ENCODE measurements at regions not wholly inside any gene's neighbourhood (a gene's known extent, or its start where the extent isn't known, plus 50 kb on each side); places are given as distances from the start of the nearest gene placed in this dataset.

GRCh38 chr20:39523405-39523804 is 561.3 kb downstream of the DHX35 start:
- FAIRE-seq: no peak

- no peak for FAIRE-seq
Observed at GRCh38 chr20:39518654-39519053, 556.5 kb downstream of the DHX35 start.

- FAIRE-seq: no peak
Observed at GRCh38 chr20:39516964-39517363, 554.8 kb downstream of the DHX35 start.

- no peak for FAIRE-seq
Observed at GRCh38 chr20:39504710-39505094, 542.6 kb downstream of the DHX35 start.

- FAIRE-seq: no peak
Observed at GRCh38 chr20:39503902-39504709, 542.0 kb downstream of the DHX35 start.

- FAIRE-seq: no peak
Observed at GRCh38 chr20:39492223-39492797, 530.2 kb downstream of the DHX35 start.

GRCh38 chr20:39491711-39492110 is 529.6 kb downstream of the DHX35 start:
- FAIRE-seq: no peak

GRCh38 chr20:39489986-39490560 is 527.9 kb downstream of the DHX35 start:
- FAIRE-seq: no peak

- FAIRE-seq: no peak
Observed at GRCh38 chr20:39480276-39481043, 518.3 kb downstream of the DHX35 start.

GRCh38 chr20:39479196-39479810 is 517.2 kb downstream of the DHX35 start:
- no peak for FAIRE-seq

- FAIRE-seq: no peak
Observed at GRCh38 chr20:39474879-39475278, 512.7 kb downstream of the DHX35 start.

- FAIRE-seq: no peak
Observed at GRCh38 chr20:39473536-39473935, 511.4 kb downstream of the DHX35 start.

- FAIRE-seq: no peak
Observed at GRCh38 chr20:39468703-39469102, 506.6 kb downstream of the DHX35 start.

GRCh38 chr20:39464238-39464637 is 502.1 kb downstream of the DHX35 start:
- FAIRE-seq: no peak

- no peak for FAIRE-seq
Observed at GRCh38 chr20:39462416-39462945, 500.3 kb downstream of the DHX35 start.

- no peak for FAIRE-seq
Observed at GRCh38 chr20:39458452-39458851, 496.3 kb downstream of the DHX35 start.

GRCh38 chr20:39453890-39454289 is 491.7 kb downstream of the DHX35 start:
- FAIRE-seq: no peak

GRCh38 chr20:39452583-39453340 is 490.6 kb downstream of the DHX35 start:
- FAIRE-seq: no peak

- FAIRE-seq: no peak
Observed at GRCh38 chr20:39451386-39451785, 489.2 kb downstream of the DHX35 start.

GRCh38 chr20:39446397-39446796 is 484.3 kb downstream of the DHX35 start:
- FAIRE-seq: no peak

GRCh38 chr20:39445095-39445494 is 483.0 kb downstream of the DHX35 start:
- FAIRE-seq: no peak

GRCh38 chr20:39433466-39433865 is 471.3 kb downstream of the DHX35 start:
- no peak for FAIRE-seq
